ENCODE measurements at regions not wholly inside any gene's neighbourhood (a gene's known extent, or its start where the extent isn't known, plus 50 kb on each side); places are given as distances from the start of the nearest gene placed in this dataset.

DNA sequence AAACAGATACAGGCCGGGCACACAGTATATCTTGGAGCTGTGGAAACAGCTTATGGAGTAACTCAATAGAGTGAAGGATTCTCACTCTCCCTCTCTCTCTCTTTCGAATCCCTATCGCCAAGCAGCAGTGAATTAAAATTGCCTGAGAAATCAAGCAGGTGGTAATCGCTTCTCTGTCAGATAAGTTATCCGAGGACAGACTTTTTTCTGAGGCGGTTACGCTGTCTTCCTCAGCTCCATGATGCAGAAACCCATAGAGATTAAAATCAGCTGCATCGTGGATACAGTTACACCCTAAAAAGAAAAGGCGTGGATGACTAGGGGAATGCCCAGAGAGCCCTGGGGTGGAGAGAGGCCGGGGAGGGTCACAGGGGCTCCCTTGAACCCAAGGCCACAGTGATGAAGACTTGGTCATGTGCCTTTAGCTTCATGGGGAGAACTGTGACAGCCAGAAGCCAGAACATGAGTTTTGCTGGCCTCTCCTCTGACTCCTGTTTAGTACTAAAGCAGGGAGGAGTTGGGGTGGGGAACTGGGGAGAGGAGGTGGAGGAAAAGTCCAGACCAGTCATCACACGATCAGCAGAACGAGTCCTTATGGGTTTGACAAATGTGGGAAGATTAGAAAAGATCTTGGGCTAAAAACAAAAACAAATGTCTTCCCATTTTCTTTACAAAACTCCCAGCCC, 138.8 kb upstream of the JARID2 start:
- TF ChIP-seq, protein P1, sequence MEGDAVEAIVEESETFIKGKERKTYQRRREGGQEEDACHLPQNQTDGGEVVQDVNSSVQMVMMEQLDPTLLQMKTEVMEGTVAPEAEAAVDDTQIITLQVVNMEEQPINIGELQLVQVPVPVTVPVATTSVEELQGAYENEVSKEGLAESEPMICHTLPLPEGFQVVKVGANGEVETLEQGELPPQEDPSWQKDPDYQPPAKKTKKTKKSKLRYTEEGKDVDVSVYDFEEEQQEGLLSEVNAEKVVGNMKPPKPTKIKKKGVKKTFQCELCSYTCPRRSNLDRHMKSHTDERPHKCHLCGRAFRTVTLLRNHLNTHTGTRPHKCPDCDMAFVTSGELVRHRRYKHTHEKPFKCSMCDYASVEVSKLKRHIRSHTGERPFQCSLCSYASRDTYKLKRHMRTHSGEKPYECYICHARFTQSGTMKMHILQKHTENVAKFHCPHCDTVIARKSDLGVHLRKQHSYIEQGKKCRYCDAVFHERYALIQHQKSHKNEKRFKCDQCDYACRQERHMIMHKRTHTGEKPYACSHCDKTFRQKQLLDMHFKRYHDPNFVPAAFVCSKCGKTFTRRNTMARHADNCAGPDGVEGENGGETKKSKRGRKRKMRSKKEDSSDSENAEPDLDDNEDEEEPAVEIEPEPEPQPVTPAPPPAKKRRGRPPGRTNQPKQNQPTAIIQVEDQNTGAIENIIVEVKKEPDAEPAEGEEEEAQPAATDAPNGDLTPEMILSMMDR (IDR thresholded peaks at IDR 0.05) = no peak
- no peak for TF ChIP-seq POLR2A (IDR thresholded peaks at IDR 0.05)

All from body of pancreas (tissue), 4 donors.